Gastroesophageal sphincter (tissue), 3 donors: ENCODE measurements at regions not wholly inside any gene's neighbourhood (a gene's known extent, or its start where the extent isn't known, plus 50 kb on each side); places are given as distances from the start of the nearest gene placed in this dataset.

Source experiments
- EP300 ChIP-seq: sonication (generic); formaldehyde crosslinking; IDR thresholded peaks from one replicate; pipeline ENCODE4 v1.6.1; 2017; ENCODE audit warnings: antibody characterized with exemption, mild to moderate bottlenecking
- POLR2A ChIP-seq, 2 donors: fragments of 450-650 bp; IDR thresholded peaks; one replicate each; pipeline ENCODE4 v1.6.1; 2017; ENCODE audit warnings: antibody characterized with exemption in 2 of 2, mild to moderate bottlenecking in 2 of 2, moderate library complexity in 1 of 2
- POLR2AphosphoS5 ChIP-seq: sonication (generic); formaldehyde crosslinking; IDR thresholded peaks from one replicate; pipeline ENCODE4 v1.6.1; 2017; ENCODE audit warnings: antibody characterized with exemption
- TF ChIP-seq, protein P1 (sequence below), 4 experiments: fragments of 200-600 bp in 2 of 4; fragments of 450-650 bp in 2 of 4; sonication (generic) in 1 of 4; IDR thresholded peaks; one replicate each; pipeline ENCODE4 v1.5.1; 2017 to 2019; ENCODE audit warnings: antibody characterized with exemption in 4 of 4, mild to moderate bottlenecking in 2 of 4, moderate library complexity in 2 of 4

DNA sequence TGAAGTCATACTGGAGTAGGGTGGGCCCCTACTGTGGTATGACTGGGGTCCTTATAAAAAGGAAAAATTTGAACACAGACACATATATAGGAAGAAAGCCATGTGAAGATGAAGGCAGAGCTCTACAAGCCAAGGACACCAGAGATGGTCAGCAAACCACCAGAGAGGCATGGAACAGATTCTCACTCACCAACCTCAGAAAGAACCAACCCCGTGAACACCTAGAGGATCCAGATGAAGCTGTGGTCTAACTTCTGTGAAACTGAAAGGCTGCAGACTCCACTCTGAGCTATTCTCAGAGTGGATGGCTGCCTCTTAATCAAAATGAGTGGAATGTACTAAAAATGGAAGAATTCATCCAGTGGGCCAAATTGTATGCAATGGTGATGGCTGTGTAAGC is 149.6 kb downstream of the ABCA8 start:
- TF ChIP-seq, protein P1, sequence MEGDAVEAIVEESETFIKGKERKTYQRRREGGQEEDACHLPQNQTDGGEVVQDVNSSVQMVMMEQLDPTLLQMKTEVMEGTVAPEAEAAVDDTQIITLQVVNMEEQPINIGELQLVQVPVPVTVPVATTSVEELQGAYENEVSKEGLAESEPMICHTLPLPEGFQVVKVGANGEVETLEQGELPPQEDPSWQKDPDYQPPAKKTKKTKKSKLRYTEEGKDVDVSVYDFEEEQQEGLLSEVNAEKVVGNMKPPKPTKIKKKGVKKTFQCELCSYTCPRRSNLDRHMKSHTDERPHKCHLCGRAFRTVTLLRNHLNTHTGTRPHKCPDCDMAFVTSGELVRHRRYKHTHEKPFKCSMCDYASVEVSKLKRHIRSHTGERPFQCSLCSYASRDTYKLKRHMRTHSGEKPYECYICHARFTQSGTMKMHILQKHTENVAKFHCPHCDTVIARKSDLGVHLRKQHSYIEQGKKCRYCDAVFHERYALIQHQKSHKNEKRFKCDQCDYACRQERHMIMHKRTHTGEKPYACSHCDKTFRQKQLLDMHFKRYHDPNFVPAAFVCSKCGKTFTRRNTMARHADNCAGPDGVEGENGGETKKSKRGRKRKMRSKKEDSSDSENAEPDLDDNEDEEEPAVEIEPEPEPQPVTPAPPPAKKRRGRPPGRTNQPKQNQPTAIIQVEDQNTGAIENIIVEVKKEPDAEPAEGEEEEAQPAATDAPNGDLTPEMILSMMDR (IDR thresholded peaks at IDR 0.05), result no peak
- TF ChIP-seq EP300 (no peak), POLR2AphosphoS5 (no peak), POLR2A (IDR thresholded peaks at IDR 0.05) (no peak)
